ENCODE measurements at regions not wholly inside any gene's neighbourhood (a gene's known extent, or its start where the extent isn't known, plus 50 kb on each side); places are given as distances from the start of the nearest gene placed in this dataset.

GRCh38 chrX:97820170-97820569 is 936.5 kb downstream of the RPA4 start:
- no CpG with 5 or more reads among the region's 2 CpGs for WGBS, 2 experiments (ENCODE audit: extremely low coverage in 2 of 2, insufficient read length in 1 of 2)
- ATAC-seq (ENCODE audit: low read depth), result no peak
- H3K4me2 ChIP-seq (ENCODE audit: low read depth, low read length), result no peak overlapping the region
- H3K18ac ChIP-seq (ENCODE audit: low read depth, low read length), result no peak overlapping the region
- no peak for TF ChIP-seq CTCF (conservative IDR thresholded peaks at IDR 0.05; ENCODE audit: low read depth, low read length)
- TF ChIP-seq RCOR1 (IDR thresholded peaks at IDR 0.05; ENCODE audit: insufficient replicate concordance, low read length), result no peak
- no peak for TF ChIP-seq MXI1 (IDR thresholded peaks at IDR 0.05; ENCODE audit: borderline replicate concordance, low read depth, low read length)
- no peak for TF ChIP-seq ELK1 (IDR thresholded peaks at IDR 0.05; ENCODE audit: borderline replicate concordance, low read depth, low read length)
- TF ChIP-seq SMC3 (IDR thresholded peaks at IDR 0.05; ENCODE audit: low read depth, low read length), result no peak
- TF ChIP-seq RFX5 (IDR thresholded peaks at IDR 0.05; ENCODE audit: low read depth, low read length), result no peak
- TF ChIP-seq POLR2A (IDR thresholded peaks at IDR 0.05; ENCODE audit: low read depth, low read length), result no peak
- TF ChIP-seq CHD1 (IDR thresholded peaks at IDR 0.05; ENCODE audit: low read depth, low read length), result no peak
- TF ChIP-seq FOS (IDR thresholded peaks at IDR 0.05; ENCODE audit: low read depth, low read length), result no peak
- no peak for TF ChIP-seq RAD21 (IDR thresholded peaks at IDR 0.05; ENCODE audit: low read length)
- no peak overlapping the region for H3K14ac ChIP-seq (replicated peaks; ENCODE audit: low read depth, low read length)
- no peak overlapping the region for H3K23ac ChIP-seq (ENCODE audit: low read depth, low read length)
- no peaks in the 10 kb centered on the region for H3K9me3 ChIP-seq (ENCODE audit: control insufficient read depth, insufficient read depth, low read length)
- intact Hi-C loops (cut with micrococcal nuclease) (no loop called here), dilution Hi-C loops (cut with HindIII; ENCODE audit: low sequenced_read_pairs, unreplicated experiment) (no loop called here), in situ Hi-C loops (cut with MboI; ENCODE audit: low sequenced_read_pairs) (no loop called here)
- H3K9ac ChIP-seq (ENCODE audit: low read depth, low read length), result no peak overlapping the region
- H4K8ac ChIP-seq (ENCODE audit: low read depth in 2 of 2, low read length in 2 of 2), result no peak overlapping the region
- no peak overlapping the region for H4K5ac ChIP-seq (ENCODE audit: low read depth, low read length)
- no peak overlapping the region for H2BK120ac ChIP-seq (ENCODE audit: low read depth, low read length)
- no peak overlapping the region for H3K27ac ChIP-seq (ENCODE audit: insufficient read depth, low read length)
- H3K9me1 ChIP-seq (ENCODE audit: insufficient read depth, low read length), result no peaks in the 10 kb centered on the region
- no peak overlapping the region for H2AK9ac ChIP-seq (replicated peaks; ENCODE audit: low read depth, low read length, poor library complexity)
- H4K91ac ChIP-seq (ENCODE audit: insufficient read depth, low read depth, low read length), result no peak overlapping the region
- H3K79me1 ChIP-seq (ENCODE audit: low read depth in 1 of 2, low read length in 2 of 2), result no peaks in the 10 kb centered on the region
- H2BK5ac ChIP-seq (ENCODE audit: low read depth, low read length, poor library complexity, severe bottlenecking), result no peak overlapping the region
- no peak overlapping the region for H3K56ac ChIP-seq (ENCODE audit: extremely low read depth, insufficient read depth, low read length)
- H4K20me1 ChIP-seq (ENCODE audit: insufficient read depth, low read length), result no peaks in the 10 kb centered on the region
- H2AK5ac ChIP-seq (ENCODE audit: low read depth, low read length), result no peak overlapping the region
- no peaks in the 10 kb centered on the region for H3K4me1 ChIP-seq (ENCODE audit: control insufficient read depth, insufficient read depth, low read length)
- ChIA-PET CTCF (no interaction called here), POLR2A (ENCODE audit: unreplicated experiment) (no interaction called here)
- BruUV-seq (replicated peaks), result no TSS peak
- H2AFZ ChIP-seq (replicated peaks; ENCODE audit: low read length, poor library complexity), result no peak overlapping the region
- no peak overlapping the region for H3K4ac ChIP-seq (ENCODE audit: low read depth, low read length)
- H3K27me3 ChIP-seq (ENCODE audit: control insufficient read depth, insufficient read depth, low read length), result no peaks in the 10 kb centered on the region; the same call in 1 of the 2 replicates
- H2BK20ac ChIP-seq (ENCODE audit: low read depth, low read length), result no peak overlapping the region
- DNase-seq, result no peak
- no peak overlapping the region for H2BK15ac ChIP-seq (ENCODE audit: low read depth, low read length)
- H3K36me3 ChIP-seq (ENCODE audit: control insufficient read depth, insufficient read depth, low read length), result no peaks in the 10 kb centered on the region
- H3K4me3 ChIP-seq (ENCODE audit: insufficient read depth, low read depth, low read length), result no peak overlapping the region
